H9 (cell line): ENCODE measurements at regions not wholly inside any gene's neighbourhood (a gene's known extent, or its start where the extent isn't known, plus 50 kb on each side); places are given as distances from the start of the nearest gene placed in this dataset.
"Not testable (repeated sequence)": the region's sequence is repeated elsewhere in the genome, so short reads cannot be mapped to it uniquely, and the experiment has no call there.

Source experiments
- DNase-seq: peaks from one replicate; pipeline ENCODE4 v3.0.0-alpha.2; 2017
- H2AFZ ChIP-seq: one replicate; pipeline ENCODE4 v1.6.1; 2013; ENCODE audit warnings: mild to moderate bottlenecking, low read length, control low read depth, moderate library complexity
- H2AK5ac ChIP-seq: 2 replicates; pipeline ENCODE4 v1.6.1; 2013; ENCODE audit warnings: low read length, control low read depth, mixed read lengths; ENCODE audit not compliant: insufficient read length
- H2BK120ac ChIP-seq: one replicate; pipeline ENCODE4 v1.6.1; 2013; ENCODE audit warnings: low read depth, mild to moderate bottlenecking, low read length, control low read depth, inconsistent platforms; ENCODE audit not compliant: poor library complexity, severe bottlenecking
- H2BK12ac ChIP-seq: 2 replicates; pipeline ENCODE4 v1.6.1; 2013; ENCODE audit warnings: low read length, control low read depth, mixed read lengths, low read depth; ENCODE audit not compliant: insufficient read length
- H2BK15ac ChIP-seq: 2 replicates; pipeline ENCODE4 v1.6.1; 2013; ENCODE audit warnings: low read depth, low read length, control low read depth
- H2BK20ac ChIP-seq: one replicate; pipeline ENCODE4 v1.6.1; 2013; ENCODE audit warnings: low read depth, mild to moderate bottlenecking, low read length, control low read depth, inconsistent platforms; ENCODE audit not compliant: poor library complexity, severe bottlenecking
- H2BK5ac ChIP-seq: 2 replicates; pipeline ENCODE4 v1.6.1; 2013; ENCODE audit warnings: low read length, control low read depth, mixed read lengths; ENCODE audit not compliant: insufficient read length
- H3K14ac ChIP-seq: 2 replicates; pipeline ENCODE4 v1.6.1; 2013; ENCODE audit warnings: low read length, control low read depth; ENCODE audit not compliant: insufficient read depth
- H3K18ac ChIP-seq: 2 replicates; pipeline ENCODE4 v1.6.1; 2013; ENCODE audit warnings: low read depth, mild to moderate bottlenecking, mixed read lengths, low read length, control low read depth; ENCODE audit not compliant: insufficient read length
- H3K23ac ChIP-seq: 2 replicates; pipeline ENCODE4 v1.6.1; 2013; ENCODE audit warnings: low read length, control low read depth, mixed read lengths, low read depth; ENCODE audit not compliant: insufficient read length
- H3K23me2 ChIP-seq: 2 replicates; pipeline ENCODE4 v1.6.1; 2013; ENCODE audit warnings: low read depth, mild to moderate bottlenecking, mixed read lengths, low read length, control low read depth; ENCODE audit not compliant: insufficient read length, poor library complexity, severe bottlenecking
- H3K27ac ChIP-seq: 2 replicates; pipeline ENCODE4 v1.5.1; 2013; ENCODE audit warnings: low read length, control low read depth, mixed read lengths, low read depth; ENCODE audit not compliant: insufficient read length
- H3K27me3 ChIP-seq: 2 replicates; pipeline ENCODE4 v1.6.1; 2013; ENCODE audit warnings: low read length, control low read depth, inconsistent platforms; ENCODE audit not compliant: insufficient read depth
- H3K4ac ChIP-seq: 2 replicates; pipeline ENCODE4 v1.6.1; 2013; ENCODE audit warnings: low read depth, mild to moderate bottlenecking, control low read depth, inconsistent platforms, low read length, moderate library complexity
- H3K4me1 ChIP-seq: 2 replicates; pipeline ENCODE4 v1.6.1; 2013; ENCODE audit warnings: low read length, control low read depth, inconsistent platforms; ENCODE audit not compliant: insufficient read depth
- H3K4me2 ChIP-seq: 2 replicates; pipeline ENCODE4 v1.6.1; 2013; ENCODE audit warnings: low read length, control low read depth, mixed read lengths; ENCODE audit not compliant: insufficient read length, insufficient read depth
- H3K56ac ChIP-seq: 2 replicates; pipeline ENCODE4 v1.6.1; 2013; ENCODE audit warnings: low read depth, mild to moderate bottlenecking, mixed read lengths, low read length, control low read depth; ENCODE audit not compliant: insufficient read length
- H3K79me1 ChIP-seq: 2 replicates; pipeline ENCODE4 v1.6.1; 2013; ENCODE audit warnings: low read depth, mild to moderate bottlenecking, moderate library complexity, low read length, control low read depth, inconsistent platforms; ENCODE audit not compliant: insufficient read depth, poor library complexity, severe bottlenecking
- H3K79me2 ChIP-seq: 2 replicates; pipeline ENCODE4 v1.6.1; 2013; ENCODE audit warnings: low read length, control low read depth, inconsistent platforms; ENCODE audit not compliant: insufficient read depth
- H3K9ac ChIP-seq: 2 replicates; pipeline ENCODE4 v1.6.1; 2013; ENCODE audit warnings: low read length, control low read depth, mixed read lengths; ENCODE audit not compliant: insufficient read length; ENCODE audit errors: extremely low read depth
- H3K9me3 ChIP-seq: one replicate; pipeline ENCODE4 v1.6.1; 2013; ENCODE audit warnings: low read depth, low read length, inconsistent platforms; ENCODE audit not compliant: control insufficient read depth
- H3T11ph ChIP-seq: one replicate; pipeline ENCODE4 v1.6.1; 2013; ENCODE audit warnings: mild to moderate bottlenecking, low read length, control low read depth, inconsistent platforms
- H4K20me1 ChIP-seq: one replicate; pipeline ENCODE4 v1.6.1; 2013; ENCODE audit not compliant: control insufficient read depth, insufficient read length, insufficient read depth
- H4K5ac ChIP-seq: 2 replicates; pipeline ENCODE4 v1.6.1; 2013; ENCODE audit warnings: low read depth, mild to moderate bottlenecking, mixed read lengths, low read length, control low read depth; ENCODE audit not compliant: insufficient read length
- H4K8ac ChIP-seq: replicated peaks from 2 replicates; pipeline ENCODE4 v1.6.1; 2013; ENCODE audit warnings: low read length, control low read depth, mixed read lengths, low read depth; ENCODE audit not compliant: insufficient read length
- H4K91ac ChIP-seq: 2 replicates; pipeline ENCODE4 v1.6.1; 2013; ENCODE audit warnings: low read depth, mild to moderate bottlenecking, moderate library complexity, mixed read lengths, low read length, control low read depth; ENCODE audit not compliant: insufficient read length
- H3K27ac Mint-ChIP-seq, 3 experiments: 2 replicates in 2 of 3; 3 replicates in 1 of 3; pipeline ENCODE4 v1.8.0; 2020 to 2021; ENCODE audit warnings: mixed read lengths in 3 of 3, mild to moderate bottlenecking in 1 of 3, moderate library complexity in 1 of 3
- H3K27me3 Mint-ChIP-seq: 2 replicates; pipeline ENCODE4 v1.8.0; 2021; ENCODE audit warnings: low read depth, mild to moderate bottlenecking, moderate library complexity, mixed read lengths
- H3K36me3 Mint-ChIP-seq, 3 experiments: 2 replicates in 2 of 3; 3 replicates in 1 of 3; pipeline ENCODE4 v1.8.0; 2020 to 2021; ENCODE audit warnings: low read depth in 3 of 3, mixed read lengths in 3 of 3; ENCODE audit not compliant: insufficient read depth in 1 of 3
- H3K4me1 Mint-ChIP-seq, 2 experiments: 2 replicates each; pipeline ENCODE4 v1.8.0; 2020; ENCODE audit warnings: mixed read lengths in 2 of 2
- H3K4me3 Mint-ChIP-seq, 2 experiments: 2 replicates in 1 of 2; 3 replicates in 1 of 2; pipeline ENCODE4 v1.8.0; 2020 to 2021; ENCODE audit warnings: mild to moderate bottlenecking in 2 of 2, mixed read lengths in 2 of 2, moderate library complexity in 1 of 2
- H3K9me3 Mint-ChIP-seq, 2 experiments: 2 replicates in 1 of 2; 3 replicates in 1 of 2; pipeline ENCODE4 v1.8.0; 2020; ENCODE audit warnings: mild to moderate bottlenecking in 2 of 2, mixed read lengths in 2 of 2, moderate library complexity in 1 of 2
- WGBS: extraction: QIAGEN DNeasy Blood & Tissue Kit; methylation state at CpG from one replicate; pipeline ENCODE4 v1.1.7; 2013; ENCODE audit warnings: missing lambda C conversion rate, low lambda C conversion rate, mixed read lengths; ENCODE audit not compliant: insufficient read length; ENCODE audit errors: extremely low coverage; 5-methylcytosine and 5-hydroxymethylcytosine counted together
- TF ChIP-seq, protein P1 (sequence below): fragments of 200-600 bp; sonication (generic); conservative IDR thresholded peaks from 3 replicates; pipeline ENCODE4 v1.8.0; 2021; ENCODE audit warnings: antibody characterized with exemption, mild to moderate bottlenecking

DNA sequence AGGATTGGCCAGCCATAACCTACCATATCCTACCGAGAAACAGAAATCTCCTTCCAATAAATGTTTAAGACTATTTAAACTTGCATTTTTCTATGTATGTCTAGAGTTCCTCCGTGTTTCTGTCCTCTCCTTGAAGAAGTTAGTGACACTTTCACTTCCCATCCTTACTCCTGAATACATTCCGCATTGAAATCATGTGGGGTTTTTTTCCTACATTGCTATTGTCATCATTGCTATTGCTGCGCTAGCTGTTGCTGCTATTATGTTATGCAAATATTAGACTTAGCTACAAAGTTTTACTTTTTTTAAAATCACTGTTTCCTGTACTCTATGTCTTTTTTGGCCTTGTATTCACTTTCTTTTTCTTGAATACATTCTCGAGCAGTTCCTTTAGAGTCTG, 83.3 kb upstream of the NEK6 start:
- H3K4me3 Mint-ChIP-seq, result no peak overlapping the region
- Histone ChIP-seq H4K91ac (no peak overlapping the region), H3K14ac (no peak overlapping the region), H2BK5ac (no peak overlapping the region), H3K27me3 (no peaks in the 10 kb centered on the region), H2BK20ac (no peak overlapping the region), H3K4ac (no peak overlapping the region), H3K79me1 (no peaks in the 10 kb centered on the region), H3K18ac (no peak overlapping the region), H3K27ac (no peak overlapping the region), H2BK15ac (no peak overlapping the region), H3K23me2 (no peaks in the 10 kb centered on the region), H3K23ac (no peak overlapping the region), H2BK12ac (no peak overlapping the region), H3K9ac (no peak overlapping the region), H4K20me1 (no peaks in the 10 kb centered on the region), H4K5ac (no peak overlapping the region), H2AK5ac (no peak overlapping the region), H3T11ph (no peak overlapping the region), H3K4me1 (no peaks in the 10 kb centered on the region), H3K4me2 (no peak overlapping the region), H2BK120ac (no peak overlapping the region), H4K8ac (no peak overlapping the region), H3K79me2 (no peaks in the 10 kb centered on the region), H3K9me3 (no peaks in the 10 kb centered on the region), H2AFZ (no peak overlapping the region), H3K56ac (no peak overlapping the region)
- TF ChIP-seq, protein P1, sequence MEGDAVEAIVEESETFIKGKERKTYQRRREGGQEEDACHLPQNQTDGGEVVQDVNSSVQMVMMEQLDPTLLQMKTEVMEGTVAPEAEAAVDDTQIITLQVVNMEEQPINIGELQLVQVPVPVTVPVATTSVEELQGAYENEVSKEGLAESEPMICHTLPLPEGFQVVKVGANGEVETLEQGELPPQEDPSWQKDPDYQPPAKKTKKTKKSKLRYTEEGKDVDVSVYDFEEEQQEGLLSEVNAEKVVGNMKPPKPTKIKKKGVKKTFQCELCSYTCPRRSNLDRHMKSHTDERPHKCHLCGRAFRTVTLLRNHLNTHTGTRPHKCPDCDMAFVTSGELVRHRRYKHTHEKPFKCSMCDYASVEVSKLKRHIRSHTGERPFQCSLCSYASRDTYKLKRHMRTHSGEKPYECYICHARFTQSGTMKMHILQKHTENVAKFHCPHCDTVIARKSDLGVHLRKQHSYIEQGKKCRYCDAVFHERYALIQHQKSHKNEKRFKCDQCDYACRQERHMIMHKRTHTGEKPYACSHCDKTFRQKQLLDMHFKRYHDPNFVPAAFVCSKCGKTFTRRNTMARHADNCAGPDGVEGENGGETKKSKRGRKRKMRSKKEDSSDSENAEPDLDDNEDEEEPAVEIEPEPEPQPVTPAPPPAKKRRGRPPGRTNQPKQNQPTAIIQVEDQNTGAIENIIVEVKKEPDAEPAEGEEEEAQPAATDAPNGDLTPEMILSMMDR, result no peak
- H3K27me3 Mint-ChIP-seq, result peaks cover 21% of the 10 kb centered on the region
- no CpG with 5 or more reads among the region's 5 CpGs for WGBS
- H3K9me3 Mint-ChIP-seq, result peaks cover 0 to 4% of the 10 kb centered on the region in 2 experiments; a peak in 2 of 5 replicates
- H3K36me3 Mint-ChIP-seq, result peaks cover 0 to 3% (median 0%) of the 10 kb centered on the region in 3 experiments; a peak in 1 of 7 replicates
- no peak overlapping the region for H3K27ac Mint-ChIP-seq
- peaks cover 0 to 5% of the 10 kb centered on the region in 2 experiments; a peak in 3 of 4 replicates for H3K4me1 Mint-ChIP-seq
- DNase-seq, result no peak

DNA sequence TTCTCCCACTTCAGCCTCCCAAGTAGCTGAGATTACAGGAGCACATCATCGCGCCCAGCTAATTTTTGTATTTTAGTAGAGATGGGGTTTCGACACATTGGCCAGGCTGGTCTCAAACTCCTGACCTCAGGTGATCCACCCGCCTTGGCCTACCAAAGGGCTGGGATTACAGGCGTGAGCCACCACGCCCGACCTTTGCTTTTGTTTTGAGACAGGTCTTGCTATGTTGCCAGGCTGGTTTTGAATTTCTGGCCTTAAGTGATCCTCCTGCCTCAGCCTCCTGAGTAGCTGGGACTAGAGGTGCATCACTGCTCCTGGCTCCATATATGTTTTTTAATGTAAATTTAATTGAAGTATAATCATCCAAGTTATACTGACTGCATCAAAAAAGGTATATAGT, 80.2 kb upstream of the NEK6 start:
- H3K23me2 ChIP-seq, DNase-seq, H2BK120ac ChIP-seq, H4K91ac ChIP-seq, H2BK20ac ChIP-seq, H2AK5ac ChIP-seq, H3K36me3 Mint-ChIP-seq, H3K27ac Mint-ChIP-seq, H3K4me3 Mint-ChIP-seq, H2BK12ac ChIP-seq, H4K20me1 ChIP-seq, H3K4me2 ChIP-seq, H3K79me2 ChIP-seq, H3T11ph ChIP-seq, H2BK5ac ChIP-seq, H3K14ac ChIP-seq, H3K27me3 ChIP-seq, H3K79me1 ChIP-seq, H4K8ac ChIP-seq, H3K4me1 ChIP-seq, H3K23ac ChIP-seq, H2AFZ ChIP-seq, H3K4me1 Mint-ChIP-seq, H3K9ac ChIP-seq, H3K56ac ChIP-seq, H3K9me3 ChIP-seq, H3K18ac ChIP-seq, H4K5ac ChIP-seq, H3K27ac ChIP-seq, H2BK15ac ChIP-seq, H3K4ac ChIP-seq, H3K9me3 Mint-ChIP-seq: not testable (repeated sequence)
- no CpG with 5 or more reads among the region's 7 CpGs for WGBS
- peaks cover 23% of the 10 kb centered on the region for H3K27me3 Mint-ChIP-seq
